Activated CD4-positive, alpha-beta T cell treated with anti-CD3 and anti-CD28 coated beads, Interleukin-2, amount 10 ng/mL, durations not matched to agents 24 days and 14 days (primary cell): ENCODE measurements at regions not wholly inside any gene's neighbourhood (a gene's known extent, or its start where the extent isn't known, plus 50 kb on each side); places are given as distances from the start of the nearest gene placed in this dataset.

Source experiments
- DNase-seq: peaks from one replicate; pipeline ENCODE4 v3.0.0; 2022
- H3K27ac Mint-ChIP-seq: one replicate; pipeline ENCODE4 v1.8.0; 2022; ENCODE audit warnings: mild to moderate bottlenecking, mixed read lengths
- H3K27me3 Mint-ChIP-seq: one replicate; pipeline ENCODE4 v1.8.0; 2022; ENCODE audit warnings: mixed read lengths
- H3K36me3 Mint-ChIP-seq: one replicate; pipeline ENCODE4 v1.8.0; 2022; ENCODE audit warnings: low read depth, mild to moderate bottlenecking, mixed read lengths
- H3K4me1 Mint-ChIP-seq: one replicate; pipeline ENCODE4 v1.8.0; 2021; ENCODE audit warnings: mixed read lengths
- H3K4me3 Mint-ChIP-seq: one replicate; pipeline ENCODE4 v1.8.0; 2022; ENCODE audit warnings: mild to moderate bottlenecking, moderate library complexity, mixed read lengths
- H3K9me3 Mint-ChIP-seq: one replicate; pipeline ENCODE4 v1.8.0; 2021; ENCODE audit warnings: mixed read lengths
- intact Hi-C: fragments of 100-400 bp; cut with micrococcal nuclease; formaldehyde crosslinking; loops from one replicate; pipeline ENCODE4 v1.15.1; 2023

- H3K36me3 Mint-ChIP-seq: no peaks in the 10 kb centered on the region
- H3K27me3 Mint-ChIP-seq: peaks cover 1% of the 10 kb centered on the region
- H3K4me3 Mint-ChIP-seq: no peak overlapping the region
- no peaks in the 10 kb centered on the region for H3K9me3 Mint-ChIP-seq
- intact Hi-C loops: no loop called here
- H3K27ac Mint-ChIP-seq: no peak overlapping the region
- DNase-seq: no peak
- no peaks in the 10 kb centered on the region for H3K4me1 Mint-ChIP-seq
These were observed 102.1 kb downstream of the DYRK2 start for GRCh38 chr12:67750513-67751183.

GRCh38 chr12:67751381-67751928, 102.9 kb downstream of the DYRK2 start:
- no peaks in the 10 kb centered on the region for H3K4me1 Mint-ChIP-seq
- H3K4me3 Mint-ChIP-seq: no peak overlapping the region
- no peak for DNase-seq
- intact Hi-C loops: no loop called here
- H3K27ac Mint-ChIP-seq: no peak overlapping the region
- H3K27me3 Mint-ChIP-seq: peaks cover 1% of the 10 kb centered on the region
- H3K36me3 Mint-ChIP-seq: no peaks in the 10 kb centered on the region
- H3K9me3 Mint-ChIP-seq: no peaks in the 10 kb centered on the region

- no peak for DNase-seq
- H3K27ac Mint-ChIP-seq: no peak overlapping the region
- no peak overlapping the region for H3K4me3 Mint-ChIP-seq
- intact Hi-C loops: no loop called here
- H3K4me1 Mint-ChIP-seq: no peaks in the 10 kb centered on the region
- no peaks in the 10 kb centered on the region for H3K36me3 Mint-ChIP-seq
- H3K27me3 Mint-ChIP-seq: peaks cover 1% of the 10 kb centered on the region
- H3K9me3 Mint-ChIP-seq: no peaks in the 10 kb centered on the region
These were observed 103.7 kb downstream of the DYRK2 start for GRCh38 chr12:67752226-67752732.

GRCh38 chr12:67754933-67755697, 106.6 kb downstream of the DYRK2 start:
- peaks cover 1% of the 10 kb centered on the region for H3K27me3 Mint-ChIP-seq

GRCh38 chr12:67757651-67758050, 109.1 kb downstream of the DYRK2 start:
- intact Hi-C loops: no loop called here
- no peak for DNase-seq
- Mint-ChIP-seq H3K9me3 (peaks cover 9% of the 10 kb centered on the region), H3K4me1 (peaks cover 2% of the 10 kb centered on the region), H3K36me3 (no peaks in the 10 kb centered on the region), H3K4me3 (no peak overlapping the region), H3K27ac (no peak overlapping the region), H3K27me3 (peaks cover 1% of the 10 kb centered on the region)

More at GRCh38 chr12:67754933-67755697, 106.6 kb downstream of the DYRK2 start:
- DNase-seq: no peak
- Mint-ChIP-seq H3K4me1 (peaks cover 2% of the 10 kb centered on the region), H3K36me3 (no peaks in the 10 kb centered on the region), H3K9me3 (peaks cover 2% of the 10 kb centered on the region), H3K4me3 (no peak overlapping the region), H3K27ac (no peak overlapping the region)
- intact Hi-C loops: no loop called here

GRCh38 chr12:67758119-67758518, 109.6 kb downstream of the DYRK2 start:
- H3K9me3 Mint-ChIP-seq: peaks cover 9% of the 10 kb centered on the region
- H3K4me3 Mint-ChIP-seq: no peak overlapping the region
- H3K36me3 Mint-ChIP-seq: no peaks in the 10 kb centered on the region
- peaks cover 1% of the 10 kb centered on the region for H3K27me3 Mint-ChIP-seq
- H3K27ac Mint-ChIP-seq: no peak overlapping the region
- no peak for DNase-seq
- intact Hi-C loops: no loop called here
- H3K4me1 Mint-ChIP-seq: peaks cover 2% of the 10 kb centered on the region

GRCh38 chr12:67758521-67758920, 110.0 kb downstream of the DYRK2 start:
- Mint-ChIP-seq H3K4me3 (no peak overlapping the region), H3K36me3 (peaks cover under 1% of the 10 kb centered on the region), H3K4me1 (peaks cover 2% of the 10 kb centered on the region), H3K27me3 (peaks cover 3% of the 10 kb centered on the region), H3K27ac (no peak overlapping the region), H3K9me3 (peaks cover 11% of the 10 kb centered on the region)
- DNase-seq: no peak
- intact Hi-C loops: no loop called here

GRCh38 chr12:67759829-67760228, 111.3 kb downstream of the DYRK2 start:
- no peak for DNase-seq
- H3K9me3 Mint-ChIP-seq: peaks cover 12% of the 10 kb centered on the region
- H3K27me3 Mint-ChIP-seq: peaks cover 4% of the 10 kb centered on the region
- H3K27ac Mint-ChIP-seq: no peak overlapping the region
- H3K4me3 Mint-ChIP-seq: no peak overlapping the region
- H3K36me3 Mint-ChIP-seq: peaks cover 1% of the 10 kb centered on the region
- peaks cover 2% of the 10 kb centered on the region for H3K4me1 Mint-ChIP-seq
- intact Hi-C loops: loop anchor here (2.0 kb wide), 1 partner anchor 61 kb away; no protein-coding TSS in a partner anchor

- intact Hi-C loops: loop anchor here (2.0 kb wide), 1 partner anchor 62 kb away; no protein-coding TSS in a partner anchor
- peaks cover 1% of the 10 kb centered on the region for H3K36me3 Mint-ChIP-seq
- H3K4me3 Mint-ChIP-seq: no peak overlapping the region
- H3K9me3 Mint-ChIP-seq: peaks cover 12% of the 10 kb centered on the region
- peaks cover 2% of the 10 kb centered on the region for H3K27me3 Mint-ChIP-seq
- no peak overlapping the region for H3K27ac Mint-ChIP-seq
- DNase-seq: no peak
- peaks cover 2% of the 10 kb centered on the region for H3K4me1 Mint-ChIP-seq
These were observed 112.2 kb downstream of the DYRK2 start for GRCh38 chr12:67760586-67761275.

GRCh38 chr12:67761566-67761965, 113.0 kb downstream of the DYRK2 start:
- Mint-ChIP-seq H3K27ac (no peak overlapping the region), H3K27me3 (peaks cover 2% of the 10 kb centered on the region), H3K4me1 (peaks cover 2% of the 10 kb centered on the region), H3K4me3 (no peak overlapping the region), H3K36me3 (peaks cover 1% of the 10 kb centered on the region), H3K9me3 (peaks cover 12% of the 10 kb centered on the region)
- DNase-seq: no peak
- intact Hi-C loops: loop anchor here (2.0 kb wide), 1 partner anchor 63 kb away; no protein-coding TSS in a partner anchor

GRCh38 chr12:67764055-67764454, 115.5 kb downstream of the DYRK2 start:
- no peak for DNase-seq
- Mint-ChIP-seq H3K27ac (no peak overlapping the region), H3K27me3 (peaks cover 2% of the 10 kb centered on the region), H3K4me3 (no peak overlapping the region), H3K4me1 (peaks cover 2% of the 10 kb centered on the region), H3K9me3 (peaks cover 12% of the 10 kb centered on the region), H3K36me3 (peaks cover 1% of the 10 kb centered on the region)
- intact Hi-C loops: no loop called here

- H3K36me3 Mint-ChIP-seq: peaks cover 1% of the 10 kb centered on the region
- no peak overlapping the region for H3K4me3 Mint-ChIP-seq
- peaks cover 11% of the 10 kb centered on the region for H3K9me3 Mint-ChIP-seq
- H3K4me1 Mint-ChIP-seq: no peaks in the 10 kb centered on the region
- H3K27ac Mint-ChIP-seq: no peak overlapping the region
- peaks cover 2% of the 10 kb centered on the region for H3K27me3 Mint-ChIP-seq
- no peak for DNase-seq
- intact Hi-C loops: no loop called here
These were observed 116.5 kb downstream of the DYRK2 start for GRCh38 chr12:67764946-67765619.
